Sigmoid colon (tissue), 6 donors: ENCODE measurements at regions not wholly inside any gene's neighbourhood (a gene's known extent, or its start where the extent isn't known, plus 50 kb on each side); places are given as distances from the start of the nearest gene placed in this dataset.

Experiments
- DNase-seq: peaks from one replicate; pipeline ENCODE4 v3.0.0-alpha.2; 2019
- H3K27ac ChIP-seq, 4 donors: fragments of 200-600 bp; sonication (generic); one replicate each; pipeline ENCODE4 v1.5.1; 2016 to 2019; ENCODE audit warnings: mild to moderate bottlenecking in 1 of 4
- H3K27me3 ChIP-seq, 3 donors: fragments of 200-600 bp; sonication (generic); one replicate each; pipeline ENCODE4 v1.5.1; 2019; ENCODE audit warnings: mild to moderate bottlenecking in 1 of 3
- H3K36me3 ChIP-seq, 4 donors: fragments of 200-600 bp; sonication (generic); one replicate each; pipeline ENCODE4 v1.5.1; 2016 to 2019
- H3K4me1 ChIP-seq, 4 donors: fragments of 200-600 bp; sonication (generic); one replicate each; pipeline ENCODE4 v1.5.1; 2017 to 2019
- H3K4me3 ChIP-seq, 4 donors: fragments of 200-600 bp; sonication (generic); one replicate each; pipeline ENCODE4 v1.5.1; 2017 to 2019; ENCODE audit warnings: mild to moderate bottlenecking in 2 of 4, moderate library complexity in 1 of 4
- H3K9me3 ChIP-seq, 4 donors: fragments of 200-600 bp in 3 of 4; sonication (generic) in 3 of 4; one replicate each; pipeline versions ENCODE4 v1.5.1 to v1.6.1; 2013 to 2019
- CTCF ChIP-seq, 4 experiments: fragments of 450-650 bp in 3 of 4; fragments of 200-600 bp in 1 of 4; IDR thresholded peaks; one replicate each; pipeline ENCODE4 v1.5.1; 2016 to 2019; ENCODE audit warnings: antibody characterized with exemption in 4 of 4, mild to moderate bottlenecking in 3 of 4, moderate library complexity in 2 of 4
- EP300 ChIP-seq, 4 donors: sonication (generic); formaldehyde crosslinking; IDR thresholded peaks; one replicate each; pipeline ENCODE4 v1.6.1; 2017; ENCODE audit warnings: antibody characterized with exemption in 4 of 4
- POLR2A ChIP-seq, 2 donors: fragments of 450-650 bp; IDR thresholded peaks; one replicate each; pipeline ENCODE4 v1.6.1; 2016; ENCODE audit warnings: antibody characterized with exemption in 2 of 2, mild to moderate bottlenecking in 2 of 2, moderate library complexity in 2 of 2
- POLR2AphosphoS5 ChIP-seq, 4 donors: sonication (generic); formaldehyde crosslinking; IDR thresholded peaks; one replicate each; pipeline ENCODE4 v1.6.1; 2017; ENCODE audit warnings: antibody characterized with exemption in 4 of 4
- WGBS, 2 donors: extraction: QIAGEN DNeasy Blood & Tissue Kit; methylation state at CpG; one replicate each; pipeline ENCODE4 v1.1.7; 2013; 5-methylcytosine and 5-hydroxymethylcytosine counted together
- intact Hi-C: fragments of 100-400 bp; cut with DNase I; formaldehyde crosslinking; loops from one replicate; pipeline ENCODE4 v1.15.1; 2023
- donor health status: healthy with polysubstance abuse.
- donor health status: healthy.

GRCh38 chr10:106520698-106521097 is 643.8 kb downstream of the SORCS1 start:
- intact Hi-C loops, result no loop called here
- Histone ChIP-seq H3K27me3 (no peaks in the 10 kb centered on the region), H3K36me3 (no peaks in the 10 kb centered on the region), H3K4me3 (no peak overlapping the region), H3K9me3 (no peaks in the 10 kb centered on the region), H3K4me1 (no peaks in the 10 kb centered on the region), H3K27ac (no peak overlapping the region)
- no peak for DNase-seq
- 81 to 83% methylated on average over 4 of the region's 4 CpGs for WGBS, 2 donors
- no peak for TF ChIP-seq EP300 (IDR thresholded peaks at IDR 0.05)

GRCh38 chr10:106519376-106520030 is 645.0 kb downstream of the SORCS1 start:
- no peaks in the 10 kb centered on the region for H3K4me1 ChIP-seq
- no peak overlapping the region for H3K4me3 ChIP-seq
- intact Hi-C loops, result no loop called here
- WGBS, 2 donors, result 57 to 70% methylated on average over 2 of the region's 2 CpGs
- DNase-seq, result no peak
- no peaks in the 10 kb centered on the region for H3K27me3 ChIP-seq
- no peak overlapping the region for H3K27ac ChIP-seq
- TF ChIP-seq POLR2AphosphoS5 (IDR thresholded peaks at IDR 0.05), result no peak
- TF ChIP-seq CTCF (IDR thresholded peaks at IDR 0.05), result no peak
- TF ChIP-seq EP300 (IDR thresholded peaks at IDR 0.05), result no peak
- no peak for TF ChIP-seq POLR2A (IDR thresholded peaks at IDR 0.05)
- no peaks in the 10 kb centered on the region for H3K36me3 ChIP-seq
- no peaks in the 10 kb centered on the region for H3K9me3 ChIP-seq

GRCh38 chr10:106515206-106515790 is 649.2 kb downstream of the SORCS1 start:
- H3K9me3 ChIP-seq, result no peaks in the 10 kb centered on the region
- no peaks in the 10 kb centered on the region for H3K36me3 ChIP-seq
- H3K4me3 ChIP-seq, result no peak overlapping the region
- intact Hi-C loops, result no loop called here
- H3K27me3 ChIP-seq, result no peaks in the 10 kb centered on the region
- no peaks in the 10 kb centered on the region for H3K4me1 ChIP-seq
- no peak for TF ChIP-seq POLR2A (IDR thresholded peaks at IDR 0.05)
- TF ChIP-seq CTCF (IDR thresholded peaks at IDR 0.05), result no peak
- TF ChIP-seq POLR2AphosphoS5 (IDR thresholded peaks at IDR 0.05), result no peak
- no peak for TF ChIP-seq EP300 (IDR thresholded peaks at IDR 0.05)
- DNase-seq, result no peak
- WGBS, 2 donors, result 67 to 73% methylated on average over 6 of the region's 6 CpGs
- no peak overlapping the region for H3K27ac ChIP-seq

- Histone ChIP-seq H3K4me1 (no peaks in the 10 kb centered on the region), H3K4me3 (no peak overlapping the region), H3K27me3 (no peaks in the 10 kb centered on the region), H3K27ac (no peak overlapping the region), H3K36me3 (no peaks in the 10 kb centered on the region), H3K9me3 (no peaks in the 10 kb centered on the region)
- WGBS, 2 donors, result 16 to 55% methylated on average over 4 of the region's 4 CpGs
- no peak for DNase-seq
- intact Hi-C loops, result no loop called here
- TF ChIP-seq POLR2AphosphoS5 (IDR thresholded peaks at IDR 0.05) (no peak), CTCF (IDR thresholded peaks at IDR 0.05) (no peak), POLR2A (IDR thresholded peaks at IDR 0.05) (no peak), EP300 (IDR thresholded peaks at IDR 0.05) (no peak)
These were observed 651.1 kb downstream of the SORCS1 start for GRCh38 chr10:106513352-106513771.

GRCh38 chr10:106511917-106512316 is 652.6 kb downstream of the SORCS1 start:
- Histone ChIP-seq H3K9me3 (no peaks in the 10 kb centered on the region), H3K27ac (no peak overlapping the region), H3K4me3 (no peak overlapping the region), H3K36me3 (no peaks in the 10 kb centered on the region), H3K4me1 (no peaks in the 10 kb centered on the region), H3K27me3 (no peaks in the 10 kb centered on the region)
- 63 to 74% methylated on average over 3 of the region's 3 CpGs for WGBS, 2 donors
- intact Hi-C loops, result no loop called here
- TF ChIP-seq POLR2AphosphoS5 (IDR thresholded peaks at IDR 0.05) (no peak), EP300 (IDR thresholded peaks at IDR 0.05) (no peak), CTCF (IDR thresholded peaks at IDR 0.05) (no peak), POLR2A (IDR thresholded peaks at IDR 0.05) (no peak)
- no peak for DNase-seq
